CD1c-positive myeloid dendritic cell (primary cell): ENCODE measurements at regions not wholly inside any gene's neighbourhood (a gene's known extent, or its start where the extent isn't known, plus 50 kb on each side); places are given as distances from the start of the nearest gene placed in this dataset.
"Not testable (repeated sequence)": the region's sequence is repeated elsewhere in the genome, so short reads cannot be mapped to it uniquely, and the experiment has no call there.

ENCODE experiments used
- DNase-seq: peaks from one replicate; pipeline ENCODE4 v3.0.0-alpha.2; 2016; ENCODE audit errors: extremely low spot score

DNA sequence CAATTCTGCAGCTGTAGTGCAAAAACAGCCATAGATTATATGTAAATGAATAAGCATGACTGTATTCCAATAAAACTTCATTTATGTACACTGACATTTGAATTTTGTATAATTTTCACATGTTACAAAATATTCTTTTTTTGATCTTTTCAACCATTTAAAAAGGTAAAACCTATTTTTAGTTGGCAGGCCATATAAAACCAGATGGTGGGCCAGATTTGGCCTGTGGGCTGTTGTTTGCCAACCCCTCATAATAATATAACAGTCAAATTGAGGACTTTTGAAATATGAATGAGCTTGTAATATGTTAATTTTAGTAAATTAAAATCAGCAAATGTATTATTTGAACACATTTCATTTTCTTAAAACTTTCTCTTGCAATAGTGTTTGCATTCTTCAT, 913.4 kb downstream of the TLE1 start:
- DNase-seq: no peak

DNA sequence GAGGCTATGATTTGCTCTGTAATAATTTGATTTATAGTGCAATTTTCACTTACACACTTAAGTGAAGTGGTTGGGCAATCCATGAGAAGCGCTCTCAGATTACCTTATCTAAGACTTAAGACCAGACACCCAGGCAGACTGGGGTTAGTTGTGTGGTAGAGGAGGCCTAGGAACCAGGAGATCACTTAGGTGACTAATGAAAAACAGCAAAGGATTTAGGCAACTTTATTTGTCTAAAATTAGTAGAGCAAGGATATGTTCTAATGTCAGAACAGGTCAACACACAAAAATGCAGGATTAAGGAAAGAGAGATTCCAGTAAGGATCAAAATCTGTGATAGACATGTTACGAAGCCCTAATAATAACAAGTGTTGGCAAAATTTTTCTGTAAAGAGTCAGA, 913.8 kb downstream of the TLE1 start:
- no peak for DNase-seq

DNA sequence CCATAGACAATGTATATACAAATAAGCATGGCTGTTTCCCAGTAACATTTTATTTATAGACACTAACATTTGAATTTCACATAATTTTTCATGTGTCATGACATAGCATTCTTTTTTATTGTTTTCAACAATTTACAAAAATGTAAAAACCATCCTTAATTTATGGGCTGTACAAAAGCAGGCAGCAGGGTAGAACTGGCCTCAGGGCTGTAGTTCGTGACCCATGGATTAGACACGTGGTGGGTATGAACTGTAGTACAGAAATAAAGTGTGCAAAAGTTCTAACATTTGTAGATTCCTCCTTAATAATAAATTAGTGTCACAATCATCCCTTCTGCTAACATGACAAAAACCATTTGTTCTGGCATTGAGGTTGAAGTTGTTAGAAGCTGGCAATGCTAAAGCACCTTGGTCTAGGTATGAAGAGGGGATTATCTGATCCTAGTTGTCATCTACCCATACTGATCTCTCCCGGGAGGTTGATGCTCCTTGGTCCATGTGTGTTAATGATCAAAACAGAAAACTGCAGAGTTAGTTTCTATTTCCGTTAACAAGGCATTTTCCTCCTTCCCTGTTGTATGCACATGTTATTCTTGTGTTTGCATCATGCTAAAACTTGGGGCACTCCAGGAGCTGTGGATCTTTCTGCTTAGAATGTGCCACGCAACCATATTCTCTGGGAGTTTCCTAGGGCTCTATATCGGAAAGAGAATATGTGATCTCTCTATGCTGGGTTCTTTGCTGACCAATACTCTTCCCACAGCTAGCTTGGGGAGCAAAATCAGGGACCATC, 917.6 kb downstream of the TLE1 start:
- DNase-seq: no peak

DNA sequence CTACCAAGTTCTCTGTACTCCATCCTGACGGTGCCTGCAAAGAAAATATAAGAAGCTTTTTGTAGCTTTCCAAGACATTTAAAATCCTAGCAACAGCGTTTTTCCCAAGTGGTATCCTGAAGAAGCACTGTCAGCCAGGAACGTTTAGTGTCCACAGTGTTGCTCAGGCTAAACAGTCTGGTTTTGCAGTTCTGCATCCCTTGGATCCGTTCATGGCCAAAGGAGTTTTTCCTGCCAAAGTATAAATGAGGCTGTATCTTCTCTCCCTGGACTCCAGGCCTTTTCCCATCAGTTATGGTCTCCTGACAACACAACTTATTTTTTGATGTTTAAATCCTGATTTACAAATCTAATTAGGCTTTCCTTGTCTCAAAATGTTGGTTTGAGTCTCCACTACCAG, 925.8 kb downstream of the TLE1 start:
- DNase-seq: no peak

DNA sequence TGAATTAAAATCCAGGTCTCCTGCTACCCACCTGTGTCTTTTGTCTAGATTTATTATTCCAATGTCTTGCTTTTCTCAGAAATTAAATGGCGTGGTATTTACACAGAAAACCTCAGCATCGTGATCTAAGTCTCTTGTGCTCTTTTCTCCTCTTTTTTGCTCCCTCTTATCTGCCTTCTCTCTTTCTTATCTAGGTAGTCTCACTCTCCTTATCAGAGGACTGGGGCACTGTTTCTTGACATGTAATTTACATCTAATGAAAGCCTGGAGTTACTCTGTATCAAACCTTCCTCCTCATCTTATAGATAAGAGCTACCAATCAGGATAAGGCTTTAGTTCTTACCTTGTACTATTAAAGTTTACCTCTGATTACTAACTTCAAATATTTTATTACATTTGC, 933.8 kb downstream of the TLE1 start:
- DNase-seq: no peak

DNA sequence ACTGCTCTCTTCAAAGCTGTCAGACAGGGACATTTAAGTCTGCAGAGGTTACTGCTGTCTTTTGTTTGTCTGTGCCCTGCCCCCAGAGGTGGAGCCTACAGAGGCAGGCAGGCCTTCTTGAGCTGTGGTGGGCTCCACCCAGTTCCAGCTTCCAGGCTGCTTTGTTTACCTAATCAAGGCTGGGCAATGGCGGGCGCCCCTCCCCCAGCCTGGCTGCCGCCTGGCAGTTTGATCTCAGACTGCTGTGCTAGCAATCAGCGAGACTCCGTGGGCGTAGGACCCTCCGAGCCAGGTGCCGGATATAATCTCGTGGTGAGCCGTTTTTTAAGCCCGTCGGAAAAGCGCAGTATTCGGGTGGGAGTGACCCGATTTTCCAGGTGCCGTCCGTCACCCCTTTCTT, 942.3 kb downstream of the TLE1 start:
- not testable (repeated sequence) for DNase-seq

DNA sequence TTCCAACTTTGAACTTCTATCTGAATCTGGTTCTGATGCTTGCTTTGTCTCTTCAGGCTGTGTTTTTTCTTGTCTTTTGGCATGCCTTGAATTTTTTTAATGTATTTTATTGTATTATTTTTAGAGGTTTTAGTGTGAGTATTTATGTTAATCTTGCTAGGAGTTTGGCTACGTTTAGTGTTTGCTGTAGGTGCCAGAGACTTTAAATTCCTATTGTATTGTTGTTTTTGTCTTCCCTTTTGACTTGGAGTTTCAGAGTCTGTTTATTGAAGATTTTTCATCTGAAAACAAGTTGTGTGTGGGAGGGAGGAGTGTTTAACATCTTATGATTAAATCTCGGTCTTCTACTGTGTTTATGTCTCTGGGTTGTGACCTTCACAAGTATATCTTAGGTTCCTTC, 956.8 kb downstream of the TLE1 start:
- DNase-seq: no peak

DNA sequence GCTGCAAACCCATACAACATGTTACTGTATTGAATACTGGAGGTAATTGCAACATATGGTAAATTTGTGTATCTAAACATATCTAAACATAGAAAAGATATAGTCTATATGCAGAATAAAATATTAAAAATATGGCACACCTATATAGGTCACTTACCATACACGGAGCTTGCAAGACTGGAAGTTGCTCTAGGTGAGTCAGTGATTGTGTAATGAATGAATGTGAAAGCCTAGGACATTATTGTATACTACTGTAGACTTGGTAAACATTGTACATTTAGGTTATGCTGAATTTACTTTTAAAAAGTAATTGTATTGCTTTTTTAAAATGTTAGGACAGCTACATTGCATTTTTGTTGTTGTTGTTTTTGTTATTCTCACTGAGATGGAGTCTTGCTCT, 968.8 kb downstream of the TLE1 start:
- DNase-seq: no peak

DNA sequence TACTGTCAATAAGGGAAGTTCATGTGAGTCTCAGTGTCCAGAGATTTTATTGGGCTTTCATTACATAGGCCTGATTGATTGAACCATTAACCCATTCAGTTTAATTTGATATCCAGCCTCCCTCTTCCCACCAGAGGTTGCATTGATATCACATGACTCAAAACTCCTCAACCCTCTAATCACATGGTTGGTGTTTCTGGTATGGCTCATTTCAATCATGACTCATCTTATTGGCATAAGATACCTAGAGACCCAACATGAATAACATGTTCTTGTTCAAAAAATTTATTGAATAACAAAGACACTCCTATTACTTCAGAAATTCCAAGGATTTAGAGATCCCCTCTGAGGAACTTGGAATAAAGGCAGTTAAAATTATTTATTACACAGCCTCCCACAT, 982.2 kb downstream of the TLE1 start:
- no peak for DNase-seq

DNA sequence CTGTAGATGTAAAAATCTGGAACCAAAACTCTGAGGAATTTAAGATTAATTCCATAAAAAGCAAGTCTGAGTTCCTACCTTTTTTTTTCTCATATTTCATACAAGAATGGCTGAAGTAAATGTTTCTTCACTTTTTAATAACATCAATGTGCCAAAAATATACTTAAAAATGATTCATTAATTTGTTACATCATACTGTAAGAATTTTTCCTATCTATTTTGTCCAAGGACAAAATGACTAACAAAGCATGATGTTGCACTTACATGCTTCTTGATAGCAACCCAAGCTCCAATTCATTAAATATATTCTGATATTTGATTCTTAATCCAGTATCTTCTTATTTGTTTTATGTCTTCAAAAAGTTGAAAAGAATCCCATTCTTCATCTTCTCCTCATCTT, 988.3 kb downstream of the TLE1 start:
- no peak for DNase-seq

DNA sequence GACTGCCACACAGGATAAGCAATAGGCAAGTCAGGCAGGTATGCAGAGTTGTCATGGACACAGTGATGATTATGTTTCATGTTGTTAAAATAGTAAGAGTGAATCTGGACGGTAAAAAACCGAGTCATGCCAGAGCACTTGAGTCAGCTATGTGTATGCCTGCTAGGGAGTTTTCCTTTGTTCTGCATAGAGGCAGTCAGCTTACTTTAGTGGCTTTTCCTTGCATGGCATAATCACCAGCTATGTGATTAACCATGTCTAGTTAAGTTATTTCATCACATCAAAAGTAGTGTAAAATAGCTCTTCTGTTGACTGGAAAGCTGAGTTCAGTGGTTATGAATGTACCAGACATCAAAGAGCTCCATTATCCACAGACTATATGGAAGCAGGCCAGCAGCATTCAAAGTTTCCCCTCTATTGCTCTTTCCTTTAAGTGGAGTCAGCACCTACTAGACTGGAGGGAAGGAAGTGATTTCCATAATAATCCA, 989.8 kb downstream of the TLE1 start:
- DNase-seq: no peak

DNA sequence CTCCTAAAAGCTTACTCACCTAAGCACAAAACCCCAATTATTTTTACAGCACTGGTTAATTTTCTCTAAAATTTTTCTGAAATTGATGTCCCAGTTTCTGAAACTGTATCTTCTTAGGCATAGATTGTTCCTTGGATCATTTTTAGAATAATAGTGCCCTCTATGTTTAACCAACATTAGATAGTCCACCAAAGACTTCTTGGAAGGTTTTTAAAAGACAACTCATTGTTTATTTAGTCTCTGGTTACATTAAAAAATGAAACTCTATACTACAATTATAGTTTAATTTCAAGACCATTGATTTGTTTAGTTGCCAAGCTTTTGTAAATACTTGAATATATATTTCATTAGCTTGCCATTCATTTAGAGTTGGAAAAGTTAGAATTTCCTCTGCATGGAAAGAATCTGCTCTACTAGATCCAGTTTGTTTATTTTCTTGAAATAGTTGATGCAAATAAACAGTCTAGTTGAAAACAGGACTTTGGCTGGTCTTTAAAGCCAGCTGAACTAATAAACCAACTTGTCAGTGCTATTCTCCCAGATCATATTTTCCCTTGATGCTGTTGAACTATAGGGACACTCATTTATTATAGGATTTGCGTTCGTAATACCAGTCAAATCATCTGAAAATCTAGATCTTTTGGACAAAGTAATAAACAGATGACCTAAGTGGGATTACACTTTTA, 990.5 kb downstream of the TLE1 start:
- DNase-seq: no peak

DNA sequence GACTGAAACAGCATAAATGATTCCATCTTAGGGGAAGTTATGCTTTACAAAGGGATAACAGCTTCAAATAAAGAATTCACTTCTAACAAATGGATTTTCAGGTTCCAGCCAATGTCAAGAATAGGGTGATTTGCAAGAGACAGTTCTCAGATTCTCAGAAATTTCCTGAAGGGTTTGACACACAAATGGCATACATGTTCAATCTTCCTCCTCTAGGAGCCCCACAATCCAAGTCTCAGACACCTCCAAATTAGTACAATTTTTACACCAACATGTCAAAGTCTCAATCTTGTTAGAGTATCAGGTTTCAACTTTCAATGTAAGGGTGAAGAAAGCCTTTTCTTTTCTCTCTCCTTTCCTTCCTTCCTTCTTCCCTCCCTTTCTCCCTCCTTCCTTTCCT, 996.6 kb downstream of the TLE1 start:
- no peak for DNase-seq

DNA sequence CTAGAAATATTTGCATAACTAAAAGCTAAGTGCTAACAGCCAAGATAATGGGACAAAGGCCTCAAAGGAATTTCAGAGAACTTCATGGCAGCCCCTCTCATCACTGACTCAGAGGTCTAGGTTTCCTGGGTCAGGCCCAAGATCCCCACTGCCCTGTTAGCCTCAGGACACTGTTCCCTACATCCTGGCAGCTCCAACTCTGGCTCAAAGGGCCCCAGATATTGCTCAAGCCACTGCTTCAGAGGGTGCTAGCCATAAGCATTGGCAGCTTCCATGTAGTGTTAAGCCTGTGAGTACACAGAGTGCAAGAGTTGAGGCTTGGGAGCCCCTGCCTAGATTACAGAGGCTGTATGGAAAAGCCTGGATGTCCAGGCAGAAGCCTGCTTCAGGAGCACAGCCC, 998.1 kb downstream of the TLE1 start:
- no peak for DNase-seq

DNA sequence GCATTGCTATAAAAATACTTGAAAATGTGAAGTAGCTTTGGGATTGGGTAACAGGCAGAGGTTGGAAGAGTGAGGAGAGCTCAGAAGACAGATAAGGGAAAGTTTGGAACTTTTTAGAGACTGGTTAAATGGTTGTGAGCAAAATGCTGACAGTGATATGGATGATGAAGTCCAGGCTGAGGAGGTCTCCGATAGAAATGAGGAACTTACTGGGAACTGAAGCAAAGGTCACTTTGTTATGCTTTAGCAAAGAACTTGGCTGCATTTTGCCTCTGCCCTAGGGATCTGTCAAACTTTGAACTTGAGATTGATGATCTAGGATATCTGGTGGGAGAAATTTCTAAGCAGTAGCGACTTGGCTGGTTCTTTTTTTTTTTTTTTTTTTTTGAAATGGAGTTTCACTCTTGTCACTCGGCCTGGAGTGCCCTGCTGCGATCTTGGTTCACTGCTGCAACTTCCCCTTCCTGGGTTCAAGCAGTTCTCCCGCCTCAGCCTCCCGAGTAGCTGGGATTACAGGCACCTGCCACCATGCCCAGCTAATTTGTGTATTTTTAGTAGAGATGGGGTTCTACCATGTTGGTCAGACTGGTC, 998.9 kb downstream of the TLE1 start:
- no peak for DNase-seq

DNA sequence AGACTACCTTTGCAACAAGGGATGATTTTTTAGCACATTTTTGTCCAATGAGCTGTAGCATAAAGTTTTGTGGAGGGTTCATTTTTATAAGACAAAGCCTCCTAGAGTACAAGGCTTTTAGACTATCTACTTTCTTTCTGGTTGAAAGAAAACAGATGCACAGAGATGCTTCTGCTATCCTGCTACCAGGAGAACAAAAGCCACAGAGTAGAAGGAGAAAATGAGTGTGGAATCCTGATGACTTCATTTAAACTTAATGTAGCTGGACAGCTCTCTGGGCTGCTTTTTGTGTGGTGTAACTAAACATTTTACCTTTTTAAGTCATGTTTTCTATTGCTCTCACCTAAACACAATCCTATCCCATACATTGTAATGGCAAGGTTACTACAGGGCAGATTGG, 1009.4 kb downstream of the TLE1 start:
- no peak for DNase-seq

DNA sequence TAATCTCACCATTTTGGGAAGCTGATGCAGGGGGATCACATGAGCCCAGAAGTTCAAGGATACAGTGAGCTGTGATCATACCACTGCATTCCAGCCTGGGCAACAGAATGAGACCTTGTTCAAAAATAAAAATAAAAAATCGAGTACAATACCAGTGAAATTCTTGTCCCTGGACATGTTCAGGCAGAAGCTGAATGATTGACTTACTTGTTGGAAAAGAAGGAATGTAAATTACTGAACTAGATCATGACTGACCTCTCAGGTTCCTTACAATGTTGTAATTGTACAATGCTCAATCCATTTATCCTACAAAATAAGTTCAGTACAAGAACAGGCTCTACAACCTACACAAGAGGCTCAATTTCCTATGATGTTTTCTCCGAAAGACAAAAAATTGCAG, 1010.4 kb downstream of the TLE1 start:
- DNase-seq: no peak

DNA sequence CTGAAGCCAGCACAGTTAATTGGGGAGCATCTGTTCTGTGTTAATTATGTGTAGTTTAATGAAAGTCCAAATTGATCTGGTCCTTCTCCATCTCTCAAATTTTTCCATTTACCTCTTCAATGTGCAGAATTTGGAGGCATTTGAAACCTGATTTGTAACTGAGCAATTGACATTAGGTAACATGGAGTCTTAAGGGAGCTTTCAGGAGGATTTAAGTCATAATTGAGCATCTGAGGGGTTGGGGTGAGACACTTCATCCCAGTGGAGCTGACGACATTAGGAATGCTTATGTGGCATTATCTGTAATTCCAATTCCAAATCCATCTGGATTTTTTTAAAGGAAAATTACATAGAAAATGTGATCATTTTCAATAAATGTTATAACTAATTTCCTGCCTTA, 1015.9 kb downstream of the TLE1 start:
- DNase-seq: no peak

DNA sequence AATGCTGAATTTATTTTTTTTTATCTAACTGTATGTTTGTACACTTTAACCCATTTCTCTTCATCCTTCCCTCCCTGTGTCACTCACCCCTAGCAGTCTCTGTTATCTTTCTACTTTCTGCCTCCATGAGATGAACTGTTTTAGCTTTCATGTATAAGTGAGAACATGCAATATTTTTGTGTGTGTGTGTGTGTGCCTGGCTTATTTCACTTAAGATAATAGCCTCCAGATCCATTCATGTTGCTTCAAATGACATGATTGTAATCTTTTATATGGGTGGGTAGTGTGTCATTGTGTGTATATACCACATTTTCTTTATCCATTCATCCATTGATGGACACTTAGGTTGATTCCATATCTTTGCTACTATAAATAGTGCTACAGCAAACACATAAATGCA, 1023.9 kb downstream of the TLE1 start:
- no peak for DNase-seq

DNA sequence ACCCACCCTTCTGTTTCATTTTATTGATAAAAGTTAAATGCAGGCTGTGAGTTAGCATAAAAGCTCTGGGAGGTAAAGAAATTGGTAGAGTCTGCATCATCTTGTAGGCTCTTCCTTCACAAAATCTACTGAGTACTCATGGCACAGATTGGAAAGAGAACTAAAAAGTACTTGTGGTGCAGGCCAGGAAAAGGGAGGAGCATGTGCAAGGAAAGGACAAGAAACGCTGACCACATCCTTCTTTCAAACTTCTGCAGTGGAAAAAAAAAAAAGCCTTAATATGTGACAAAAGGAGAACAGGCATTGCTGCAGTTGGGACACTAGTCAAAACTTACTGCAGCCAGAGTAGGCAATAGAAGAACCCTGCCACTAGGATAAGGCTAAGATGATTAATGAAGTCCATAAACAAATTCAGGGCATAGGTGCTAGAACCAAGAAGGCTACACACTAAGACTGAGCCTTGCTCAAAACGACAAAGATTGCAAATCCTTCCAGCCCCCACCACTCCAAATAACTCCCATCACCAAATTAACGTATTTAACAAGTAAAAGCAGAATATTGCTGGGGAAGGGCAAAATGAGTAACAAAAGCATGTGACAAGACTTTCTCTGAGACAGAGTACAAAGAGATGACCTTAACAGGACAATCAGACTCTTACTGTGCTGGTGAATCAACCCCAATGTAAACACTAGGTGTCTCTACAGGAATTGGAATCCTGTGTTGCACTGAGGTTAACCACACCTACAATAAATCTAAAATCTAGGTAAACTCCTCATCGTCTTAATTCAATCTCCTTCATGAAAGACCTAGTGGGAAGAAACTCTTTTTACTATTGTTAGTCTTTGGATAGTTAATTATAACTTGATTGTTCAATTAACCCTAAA, 1024.8 kb downstream of the TLE1 start:
- DNase-seq: no peak

DNA sequence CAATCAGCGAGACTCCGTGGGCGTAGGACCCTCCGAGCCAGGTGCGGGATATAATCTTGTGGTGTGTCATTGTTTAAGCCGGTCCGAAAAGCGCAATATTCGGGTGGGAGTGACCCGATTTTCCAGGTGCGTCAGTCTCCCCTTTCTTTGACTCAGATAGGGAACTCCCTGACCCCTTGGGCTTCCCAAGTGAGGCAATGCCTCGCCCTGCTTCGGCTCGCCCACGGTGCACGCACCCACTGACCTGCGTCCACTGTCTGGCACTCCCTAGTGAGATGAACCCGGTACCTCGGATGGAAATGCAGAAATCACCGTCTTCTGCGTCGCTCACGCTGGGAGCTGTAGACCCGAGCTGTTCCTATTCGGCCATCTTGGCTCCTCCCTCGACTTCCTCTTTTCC, 1029.6 kb downstream of the TLE1 start:
- not testable (repeated sequence) for DNase-seq

DNA sequence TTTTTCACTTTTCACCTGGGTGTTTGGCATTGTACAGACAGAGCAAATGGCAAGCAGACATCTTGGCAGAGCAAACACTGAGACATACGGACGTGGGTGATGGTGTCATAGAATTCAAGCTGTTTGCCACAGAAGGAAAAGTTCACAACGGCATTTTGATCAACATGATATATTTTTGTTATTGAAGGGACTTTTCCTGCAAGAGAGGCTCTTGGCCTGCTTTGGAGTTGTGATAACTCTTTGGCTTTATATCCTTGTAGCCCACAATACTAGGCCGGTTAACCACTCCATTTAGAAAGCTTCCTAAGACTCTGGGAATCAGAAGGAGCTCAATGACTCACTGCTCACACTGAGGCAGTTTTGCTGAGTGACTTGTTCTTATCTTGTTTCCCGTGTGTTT, 1038.3 kb downstream of the TLE1 start:
- DNase-seq: no peak
